Neural crest cell (in vitro differentiated cells): ENCODE measurements at regions not wholly inside any gene's neighbourhood (a gene's known extent, or its start where the extent isn't known, plus 50 kb on each side); places are given as distances from the start of the nearest gene placed in this dataset.
A peak's percentile ranks its signal among the peaks of the same experiment; 100 is the strongest.
"Not testable (repeated sequence)": the region's sequence is repeated elsewhere in the genome, so short reads cannot be mapped to it uniquely, and the experiment has no call there.

ENCODE experiments used
- DNase-seq: peaks from one replicate; pipeline ENCODE4 v3.0.0; 2021; ENCODE audit warnings: low read depth, mixed read lengths, low spot score
- H3K27ac Mint-ChIP-seq: one replicate; pipeline ENCODE4 v1.8.0; 2021; ENCODE audit warnings: mild to moderate bottlenecking, mixed read lengths; ENCODE audit not compliant: unreplicated experiment
- H3K27me3 Mint-ChIP-seq: 2 replicates; pipeline ENCODE4 v1.8.0; 2021; ENCODE audit warnings: low read depth, mild to moderate bottlenecking, mixed read lengths
- H3K36me3 Mint-ChIP-seq: 2 replicates; pipeline ENCODE4 v1.8.0; 2021; ENCODE audit warnings: low read depth, mild to moderate bottlenecking, mixed read lengths
- H3K4me1 Mint-ChIP-seq: 2 replicates; pipeline ENCODE4 v1.8.0; 2021; ENCODE audit warnings: mixed read lengths
- H3K4me3 Mint-ChIP-seq: one replicate; pipeline ENCODE4 v1.8.0; 2021; ENCODE audit warnings: mild to moderate bottlenecking, mixed read lengths
- H3K9me3 Mint-ChIP-seq: 2 replicates; pipeline ENCODE4 v1.8.0; 2021; ENCODE audit warnings: mixed read lengths
- TF ChIP-seq, protein P1 (sequence below): fragments of 200-600 bp; sonication (generic); conservative IDR thresholded peaks from 2 replicates; pipeline ENCODE4 v1.5.0; 2021; ENCODE audit warnings: antibody characterized with exemption, mild to moderate bottlenecking

DNA sequence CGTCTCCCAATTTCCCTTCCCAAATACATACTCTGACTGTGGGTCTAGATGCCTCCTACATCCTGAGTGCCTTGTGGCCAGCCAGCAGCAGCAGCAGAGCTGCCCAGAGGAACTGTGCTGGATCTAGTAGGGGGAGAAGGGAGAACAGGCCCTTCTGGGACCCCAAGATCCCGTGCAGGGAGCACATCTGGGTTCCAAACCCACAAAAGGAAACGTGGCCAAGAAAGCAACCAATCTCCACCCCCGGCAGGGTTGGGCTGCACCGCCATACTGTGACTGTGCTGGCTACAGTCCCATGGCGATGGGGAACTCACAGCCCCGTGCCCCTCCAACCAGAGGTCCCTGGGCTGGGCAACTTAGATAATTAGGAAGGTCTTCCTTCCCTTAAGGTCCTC, 86.3 kb downstream of the PPCDC start:
- Mint-ChIP-seq H3K27ac (peak overlapping the region; percentile 57), H3K36me3 (peaks cover 12% of the 10 kb centered on the region), H3K4me3 (no peak overlapping the region), H3K9me3 (peaks cover 8% of the 10 kb centered on the region), H3K4me1 (peaks cover 7% of the 10 kb centered on the region), H3K27me3 (no peaks in the 10 kb centered on the region)
- no peak for DNase-seq
- TF ChIP-seq, protein P1, sequence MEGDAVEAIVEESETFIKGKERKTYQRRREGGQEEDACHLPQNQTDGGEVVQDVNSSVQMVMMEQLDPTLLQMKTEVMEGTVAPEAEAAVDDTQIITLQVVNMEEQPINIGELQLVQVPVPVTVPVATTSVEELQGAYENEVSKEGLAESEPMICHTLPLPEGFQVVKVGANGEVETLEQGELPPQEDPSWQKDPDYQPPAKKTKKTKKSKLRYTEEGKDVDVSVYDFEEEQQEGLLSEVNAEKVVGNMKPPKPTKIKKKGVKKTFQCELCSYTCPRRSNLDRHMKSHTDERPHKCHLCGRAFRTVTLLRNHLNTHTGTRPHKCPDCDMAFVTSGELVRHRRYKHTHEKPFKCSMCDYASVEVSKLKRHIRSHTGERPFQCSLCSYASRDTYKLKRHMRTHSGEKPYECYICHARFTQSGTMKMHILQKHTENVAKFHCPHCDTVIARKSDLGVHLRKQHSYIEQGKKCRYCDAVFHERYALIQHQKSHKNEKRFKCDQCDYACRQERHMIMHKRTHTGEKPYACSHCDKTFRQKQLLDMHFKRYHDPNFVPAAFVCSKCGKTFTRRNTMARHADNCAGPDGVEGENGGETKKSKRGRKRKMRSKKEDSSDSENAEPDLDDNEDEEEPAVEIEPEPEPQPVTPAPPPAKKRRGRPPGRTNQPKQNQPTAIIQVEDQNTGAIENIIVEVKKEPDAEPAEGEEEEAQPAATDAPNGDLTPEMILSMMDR: no peak

DNA sequence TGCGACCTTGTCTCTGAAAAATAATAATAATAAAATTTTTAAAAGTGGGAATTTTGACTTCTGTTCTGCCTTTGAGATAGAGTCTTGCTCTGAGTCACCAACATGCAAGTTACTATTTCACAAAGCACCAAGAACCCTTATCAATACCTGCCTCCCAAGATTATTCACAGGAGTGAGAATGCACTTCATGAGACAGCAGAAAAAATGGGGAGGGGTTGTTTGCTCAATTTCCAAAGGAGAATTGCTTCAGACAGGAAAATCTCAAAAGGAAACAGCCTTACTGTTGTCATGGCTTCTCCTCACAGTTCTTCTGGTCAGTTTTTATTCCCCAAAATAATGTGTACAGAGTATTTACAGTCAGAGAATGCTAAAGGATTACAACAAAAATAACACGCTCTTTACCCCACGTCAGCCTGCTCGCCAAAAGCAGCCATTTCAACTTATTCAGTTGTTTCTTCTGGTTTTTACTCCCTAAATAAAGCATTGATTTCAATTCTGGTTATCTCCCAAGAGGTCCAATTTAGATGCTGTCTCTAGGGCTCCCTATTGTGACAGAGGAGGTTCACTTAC, 89.0 kb downstream of the PPCDC start:
- Mint-ChIP-seq H3K4me3 (no peak overlapping the region), H3K9me3 (peaks cover 11% of the 10 kb centered on the region), H3K27ac (no peak overlapping the region), H3K36me3 (peaks cover 18% of the 10 kb centered on the region), H3K4me1 (peaks cover 3% of the 10 kb centered on the region), H3K27me3 (no peaks in the 10 kb centered on the region)
- TF ChIP-seq, protein P1: no peak
- DNase-seq: no peak

DNA sequence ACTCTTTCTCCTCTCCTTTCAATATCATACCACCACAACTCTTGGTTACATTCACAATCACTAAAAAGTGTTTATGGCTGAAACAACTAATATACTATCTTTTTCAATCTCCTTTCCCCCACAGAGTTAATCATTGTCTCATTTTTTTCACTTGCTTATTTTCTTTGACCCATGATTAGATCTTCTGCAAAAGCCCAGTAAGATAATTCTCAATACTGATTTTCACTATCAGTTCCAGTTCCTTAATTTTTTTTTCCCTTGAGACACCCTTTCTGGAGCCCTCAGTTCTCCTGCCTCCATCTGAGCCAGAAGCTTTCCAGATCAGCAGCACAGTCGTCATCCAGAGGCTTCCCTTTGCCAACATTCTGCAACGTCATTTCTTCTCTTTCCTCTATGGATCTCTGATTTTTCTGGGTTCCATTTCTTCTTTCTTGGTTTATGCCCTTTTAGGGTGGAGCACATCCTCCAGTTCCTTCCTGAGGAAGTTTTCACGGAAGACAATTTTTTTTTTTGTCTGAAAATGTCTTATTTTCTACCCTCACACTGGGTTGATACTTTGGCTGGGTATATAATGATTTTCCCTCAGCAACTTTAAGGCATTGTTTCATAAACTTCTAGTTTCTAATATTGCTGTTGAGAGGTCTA, 88.7 kb upstream of the C15orf39 start:
- H3K9me3 Mint-ChIP-seq: peaks cover 15% of the 10 kb centered on the region
- TF ChIP-seq, protein P1: no peak
- H3K4me3 Mint-ChIP-seq: no peak overlapping the region
- H3K4me1 Mint-ChIP-seq: peaks cover under 1% of the 10 kb centered on the region
- H3K27ac Mint-ChIP-seq: no peak overlapping the region
- no peaks in the 10 kb centered on the region for H3K27me3 Mint-ChIP-seq
- H3K36me3 Mint-ChIP-seq: peaks cover 22% of the 10 kb centered on the region
- no peak for DNase-seq

DNA sequence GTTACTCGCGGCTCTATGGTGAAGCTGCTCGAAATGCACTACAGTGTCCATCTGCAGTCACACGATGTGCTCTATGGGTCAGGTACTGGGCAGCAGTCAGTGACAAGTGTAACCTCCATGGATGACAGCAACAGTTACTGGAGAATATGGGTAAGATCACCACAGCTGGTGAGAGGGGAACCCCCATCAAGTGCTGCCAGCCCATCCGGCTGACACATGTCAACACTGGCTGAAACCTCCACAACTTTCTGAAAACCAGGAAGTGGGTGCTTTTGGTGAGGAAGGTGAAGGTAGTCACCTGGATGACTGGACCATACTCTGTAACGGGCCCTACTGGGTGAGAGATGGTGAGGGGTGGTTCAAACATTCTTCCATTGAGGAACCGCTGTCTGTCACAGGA, 87.4 kb upstream of the C15orf39 start:
- Mint-ChIP-seq H3K4me1 (no peaks in the 10 kb centered on the region), H3K27me3 (no peaks in the 10 kb centered on the region), H3K36me3 (peaks cover 22% of the 10 kb centered on the region), H3K4me3 (no peak overlapping the region), H3K27ac (no peak overlapping the region), H3K9me3 (peaks cover 16% of the 10 kb centered on the region)
- no peak for DNase-seq
- TF ChIP-seq, protein P1: no peak

DNA sequence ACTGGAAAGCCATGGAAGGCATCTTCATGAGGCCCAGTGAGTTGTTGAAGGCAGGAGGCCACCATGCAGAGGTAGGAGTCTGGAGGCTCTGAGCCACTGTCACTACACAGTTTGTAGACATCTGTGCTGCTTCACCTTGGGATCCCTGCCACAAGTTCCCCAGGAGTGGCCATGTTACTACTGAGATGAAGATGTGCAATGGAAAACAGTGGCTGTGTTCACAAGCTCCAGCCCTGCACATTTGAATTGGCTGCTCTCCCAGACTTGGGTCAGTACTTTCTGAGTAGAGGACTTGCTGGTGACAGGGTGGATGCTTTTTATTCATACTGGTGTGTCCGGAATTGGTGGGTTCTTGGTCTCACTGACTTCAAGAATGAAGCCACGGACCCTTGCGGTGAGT, 86.9 kb upstream of the C15orf39 start:
- Mint-ChIP-seq H3K9me3 (peaks cover 16% of the 10 kb centered on the region), H3K36me3 (peaks cover 22% of the 10 kb centered on the region), H3K27me3 (no peaks in the 10 kb centered on the region), H3K4me1 (no peaks in the 10 kb centered on the region), H3K27ac (no peak overlapping the region), H3K4me3 (no peak overlapping the region)
- DNase-seq: no peak
- TF ChIP-seq, protein P1: no peak

DNA sequence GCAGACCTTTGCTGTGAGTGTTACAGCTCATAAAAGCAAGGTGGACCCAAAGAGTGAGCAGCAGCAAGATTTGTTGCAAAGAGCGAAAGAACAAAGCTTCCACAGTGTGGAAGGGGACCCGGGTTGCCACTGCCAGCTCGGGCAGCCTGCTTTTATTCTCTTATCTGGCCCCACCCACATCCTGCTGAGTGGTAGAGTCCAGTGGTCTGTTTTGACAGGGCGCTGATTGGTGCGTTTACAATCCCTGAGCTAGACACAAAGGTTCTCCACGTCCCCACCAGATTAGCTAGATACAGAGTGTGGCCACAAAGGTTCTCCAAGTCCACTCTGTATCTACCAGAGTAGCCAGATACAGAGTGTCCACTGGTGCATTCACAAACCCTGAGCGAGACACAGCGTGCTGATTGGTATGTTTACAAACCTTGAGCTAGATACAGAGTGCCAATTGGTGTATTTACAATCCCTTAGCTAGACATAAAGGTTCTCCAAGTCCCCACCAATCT, 86.2 kb upstream of the C15orf39 start:
- H3K36me3 Mint-ChIP-seq: peaks cover 22% of the 10 kb centered on the region
- not testable (repeated sequence) for H3K4me3 Mint-ChIP-seq, H3K27me3 Mint-ChIP-seq, H3K4me1 Mint-ChIP-seq, DNase-seq, H3K27ac Mint-ChIP-seq
- H3K9me3 Mint-ChIP-seq: peaks cover 16% of the 10 kb centered on the region

DNA sequence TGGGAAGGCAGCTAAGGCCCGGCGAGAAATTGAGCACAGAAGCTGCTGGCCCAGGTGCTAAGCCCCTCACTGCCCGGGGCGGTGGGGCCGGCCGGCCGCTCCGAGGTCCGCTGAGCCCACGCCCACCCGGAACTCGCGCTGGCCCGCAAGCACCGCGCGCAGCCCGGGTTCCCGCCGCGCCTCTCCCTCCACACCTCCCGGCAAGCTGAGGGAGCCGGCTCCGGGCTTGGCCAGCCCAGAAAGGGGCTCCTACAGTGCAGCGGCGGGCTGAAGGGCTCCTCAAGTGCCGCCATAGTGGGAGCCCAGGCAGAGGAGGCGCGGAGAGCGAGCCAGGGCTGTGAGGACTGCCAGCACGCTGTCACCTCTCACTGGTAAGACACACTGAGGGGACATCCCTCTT, 85.5 kb upstream of the C15orf39 start:
- H3K9me3 Mint-ChIP-seq: peaks cover 16% of the 10 kb centered on the region
- peaks cover 22% of the 10 kb centered on the region for H3K36me3 Mint-ChIP-seq
- H3K27ac Mint-ChIP-seq, DNase-seq, H3K27me3 Mint-ChIP-seq, H3K4me1 Mint-ChIP-seq, H3K4me3 Mint-ChIP-seq: not testable (repeated sequence)
